Activated B cell treated with CpG ODN at 0.5 μM for 24 hours (primary cell): ENCODE measurements at regions not wholly inside any gene's neighbourhood (a gene's known extent, or its start where the extent isn't known, plus 50 kb on each side); places are given as distances from the start of the nearest gene placed in this dataset.

Experiments used
- ATAC-seq: fragments of 200-7000 bp; cut with Tn5 transposase; one replicate; pipeline ENCODE4 v1.10.0; 2021; ENCODE audit warnings: low read depth, mild to moderate bottlenecking, moderate library complexity
- CTCF ChIA-PET: fragments of 350-600 bp; sonication (Branson Sonifier 250); formaldehyde crosslinking; loops from one replicate; lab custom pipeline; 2021; ENCODE audit warnings: antibody characterized with exemption; lab: Charles Lee
- POLR2A ChIA-PET: fragments of 350-600 bp; sonication (Branson Sonifier 250); formaldehyde crosslinking; loops from one replicate; lab custom pipeline; 2021; ENCODE audit warnings: antibody characterized with exemption; lab: Charles Lee
- DNase-seq: peaks from one replicate; pipeline ENCODE4 v3.0.0; 2022
- H3K27ac Mint-ChIP-seq: one replicate; pipeline ENCODE4 v1.8.0; 2020; ENCODE audit warnings: mixed read lengths
- H3K27me3 Mint-ChIP-seq: one replicate; pipeline ENCODE4 v1.8.0; 2021; ENCODE audit warnings: mixed read lengths
- H3K36me3 Mint-ChIP-seq: one replicate; pipeline ENCODE4 v1.8.0; 2021; ENCODE audit warnings: low read depth, mixed read lengths
- H3K4me1 Mint-ChIP-seq: one replicate; pipeline ENCODE4 v1.8.0; 2021; ENCODE audit warnings: mixed read lengths
- H3K4me3 Mint-ChIP-seq: one replicate; pipeline ENCODE4 v1.8.0; 2020; ENCODE audit warnings: mild to moderate bottlenecking, mixed read lengths
- H3K9me3 Mint-ChIP-seq: one replicate; pipeline ENCODE4 v1.8.0; 2020; ENCODE audit warnings: mixed read lengths
- CTCF ChIP-seq: fragments of 200-600 bp; IDR thresholded peaks from one replicate; pipeline ENCODE4 v1.8.0; 2022; ENCODE audit warnings: antibody characterized with exemption, mild to moderate bottlenecking
- intact Hi-C: fragments of 100-400 bp; cut with micrococcal nuclease; formaldehyde crosslinking; loops from one replicate; pipeline ENCODE4 v1.15.1; 2024

- ChIA-PET POLR2A (no interaction called here), CTCF (no interaction called here)
- TF ChIP-seq CTCF: no peak
- Mint-ChIP-seq H3K27ac (no peak overlapping the region), H3K4me3 (no peak overlapping the region), H3K27me3 (no peaks in the 10 kb centered on the region), H3K36me3 (no peaks in the 10 kb centered on the region), H3K9me3 (no peaks in the 10 kb centered on the region), H3K4me1 (no peaks in the 10 kb centered on the region)
- DNase-seq: no peak
- no peak for ATAC-seq
- intact Hi-C loops: no loop called here
Measured at GRCh38 chr6:19324376-19324775, 512.8 kb upstream of the ID4 start.

GRCh38 chr6:19325335-19325789 is 511.8 kb upstream of the ID4 start:
- Mint-ChIP-seq H3K27me3 (no peaks in the 10 kb centered on the region), H3K36me3 (no peaks in the 10 kb centered on the region), H3K27ac (no peak overlapping the region), H3K4me1 (no peaks in the 10 kb centered on the region), H3K9me3 (no peaks in the 10 kb centered on the region), H3K4me3 (no peak overlapping the region)
- intact Hi-C loops: no loop called here
- DNase-seq (no peak), ATAC-seq (no peak)
- POLR2A ChIA-PET: no interaction called here
- CTCF ChIA-PET: no interaction called here
- no peak for TF ChIP-seq CTCF

- no peak for ATAC-seq
- Mint-ChIP-seq H3K4me1 (no peaks in the 10 kb centered on the region), H3K9me3 (no peaks in the 10 kb centered on the region), H3K4me3 (no peak overlapping the region), H3K36me3 (no peaks in the 10 kb centered on the region), H3K27me3 (no peaks in the 10 kb centered on the region), H3K27ac (no peak overlapping the region)
- TF ChIP-seq CTCF: no peak
- no peak for DNase-seq
- intact Hi-C loops: no loop called here
- POLR2A ChIA-PET: no interaction called here
- CTCF ChIA-PET: no interaction called here
Measured at GRCh38 chr6:19327241-19327640, 509.9 kb upstream of the ID4 start.

GRCh38 chr6:19327661-19328060 is 509.5 kb upstream of the ID4 start:
- Mint-ChIP-seq H3K27ac (no peak overlapping the region), H3K4me1 (no peaks in the 10 kb centered on the region), H3K36me3 (no peaks in the 10 kb centered on the region), H3K27me3 (no peaks in the 10 kb centered on the region), H3K4me3 (no peak overlapping the region), H3K9me3 (no peaks in the 10 kb centered on the region)
- intact Hi-C loops: no loop called here
- no peak for ATAC-seq
- TF ChIP-seq CTCF: no peak
- POLR2A ChIA-PET: no interaction called here
- CTCF ChIA-PET: no interaction called here
- DNase-seq: no peak

GRCh38 chr6:19329078-19329477 is 508.1 kb upstream of the ID4 start:
- Mint-ChIP-seq H3K4me1 (no peaks in the 10 kb centered on the region), H3K9me3 (no peaks in the 10 kb centered on the region), H3K4me3 (no peak overlapping the region), H3K27me3 (no peaks in the 10 kb centered on the region), H3K36me3 (no peaks in the 10 kb centered on the region), H3K27ac (no peak overlapping the region)
- ATAC-seq (no peak), DNase-seq (no peak)
- no peak for TF ChIP-seq CTCF
- intact Hi-C loops: no loop called here
- ChIA-PET POLR2A (no interaction called here), CTCF (no interaction called here)
